ENCODE measurements at regions not wholly inside any gene's neighbourhood (a gene's known extent, or its start where the extent isn't known, plus 50 kb on each side); places are given as distances from the start of the nearest gene placed in this dataset.

GRCh38 chr2:156659694-156660093 lies 223.5 kb downstream of the GPD2 start:
- no peak for TF ChIP-seq MAX (IDR thresholded peaks at IDR 0.05)
- no peak for TF ChIP-seq ZBTB7A (IDR thresholded peaks at IDR 0.05; ENCODE audit: low read depth)
- TF ChIP-seq NFIC (IDR thresholded peaks at IDR 0.05): no peak
- TF ChIP-seq TCF12 (IDR thresholded peaks at IDR 0.05; ENCODE audit: low read depth): no peak
- no peak for TF ChIP-seq EGR1 (IDR thresholded peaks at IDR 0.05)
- no peak for TF ChIP-seq EP300 (IDR thresholded peaks at IDR 0.05; ENCODE audit: borderline replicate concordance)
- no peak for TF ChIP-seq CREB1 (IDR thresholded peaks at IDR 0.05; ENCODE audit: low read depth)
- TF ChIP-seq CEBPB (IDR thresholded peaks at IDR 0.05): no peak
- no peak for TF ChIP-seq USF1 (IDR thresholded peaks at IDR 0.05)

GRCh38 chr2:156663757-156664409 lies 227.7 kb downstream of the GPD2 start:
- TF ChIP-seq EP300 (IDR thresholded peaks at IDR 0.05; ENCODE audit: borderline replicate concordance) (no peak), RAD21 (IDR thresholded peaks at IDR 0.05; ENCODE audit: low read depth) (no peak), TAF1 (IDR thresholded peaks at IDR 0.05; ENCODE audit: low read depth) (no peak), CREB1 (IDR thresholded peaks at IDR 0.05; ENCODE audit: low read depth) (no peak), MAX (IDR thresholded peaks at IDR 0.05) (no peak), ZBTB7A (IDR thresholded peaks at IDR 0.05; ENCODE audit: low read depth) (no peak), FOXM1 (IDR thresholded peaks at IDR 0.05; ENCODE audit: borderline replicate concordance, low read depth) (no peak), REST (IDR thresholded peaks at IDR 0.05; ENCODE audit: low read depth) (no peak), EGR1 (IDR thresholded peaks at IDR 0.05) (no peak), TEAD4 (IDR thresholded peaks at IDR 0.05) (no peak), CEBPB (IDR thresholded peaks at IDR 0.05) (no peak), YY1 (IDR thresholded peaks at IDR 0.05; ENCODE audit: low read depth) (no peak), TCF12 (IDR thresholded peaks at IDR 0.05; ENCODE audit: low read depth) (no peak), NFIC (IDR thresholded peaks at IDR 0.05) (no peak), USF1 (IDR thresholded peaks at IDR 0.05) (no peak)

DNA sequence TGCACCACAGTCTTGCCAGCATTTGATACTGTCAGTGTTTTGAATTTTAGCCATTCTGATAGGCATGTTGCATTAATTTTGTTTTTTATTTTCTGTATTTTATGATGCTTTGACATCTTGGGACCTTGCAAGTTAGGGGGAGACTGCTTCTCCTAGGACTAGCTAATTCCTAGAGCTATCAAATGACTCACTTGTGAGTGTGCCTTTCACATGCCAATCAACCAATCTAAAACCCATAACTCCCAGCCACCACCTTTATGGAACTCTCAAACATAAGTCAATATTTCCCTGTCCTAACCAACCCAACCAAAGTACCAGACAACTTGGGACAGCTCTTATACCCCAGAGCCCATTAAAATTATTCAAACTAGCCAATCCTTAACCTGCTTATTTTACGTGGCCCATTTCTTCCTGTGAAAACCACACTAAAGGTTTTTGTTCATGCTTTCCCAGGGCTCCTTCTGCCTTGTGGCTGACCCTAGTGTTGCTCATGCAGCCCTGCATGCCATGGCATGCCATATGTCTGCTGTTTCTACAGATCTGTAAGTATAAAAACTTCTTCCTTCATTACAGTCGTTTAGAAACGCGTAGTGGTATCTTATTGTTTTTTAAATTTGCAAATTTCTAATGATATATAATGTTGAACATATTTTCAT lies 230.1 kb downstream of the GPD2 start:
- TF ChIP-seq REST (IDR thresholded peaks at IDR 0.05; ENCODE audit: low read depth): no peak
- TF ChIP-seq ZBTB7A (IDR thresholded peaks at IDR 0.05; ENCODE audit: low read depth): no peak
- no peak for TF ChIP-seq YY1 (IDR thresholded peaks at IDR 0.05; ENCODE audit: low read depth)
- TF ChIP-seq FOXM1 (IDR thresholded peaks at IDR 0.05; ENCODE audit: borderline replicate concordance, low read depth): no peak
- TF ChIP-seq TAF1 (IDR thresholded peaks at IDR 0.05; ENCODE audit: low read depth): no peak

DNA sequence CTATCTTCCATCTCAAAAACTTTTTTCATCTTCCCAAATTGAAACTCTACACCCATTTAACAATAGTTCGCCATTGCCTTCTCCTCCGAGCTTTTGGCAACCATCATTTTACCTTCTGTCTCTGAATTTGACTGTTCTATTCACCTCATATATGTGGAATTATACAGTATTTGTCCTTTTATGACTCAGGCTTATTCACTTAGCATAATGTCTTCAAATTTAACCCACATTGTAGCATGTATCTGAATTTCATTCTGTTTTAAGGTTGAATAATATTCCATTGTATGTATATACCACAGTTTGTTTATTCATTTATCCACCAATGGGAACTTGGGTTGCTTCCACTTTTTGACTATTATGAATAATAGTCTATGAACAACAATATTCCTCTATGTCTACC lies 233.9 kb downstream of the GPD2 start:
- TF ChIP-seq EP300 (IDR thresholded peaks at IDR 0.05; ENCODE audit: borderline replicate concordance) (no peak), TEAD4 (IDR thresholded peaks at IDR 0.05) (no peak), CREB1 (IDR thresholded peaks at IDR 0.05; ENCODE audit: low read depth) (no peak), ZBTB7A (IDR thresholded peaks at IDR 0.05; ENCODE audit: low read depth) (no peak), EGR1 (IDR thresholded peaks at IDR 0.05) (no peak), YY1 (IDR thresholded peaks at IDR 0.05; ENCODE audit: low read depth) (no peak), REST (IDR thresholded peaks at IDR 0.05; ENCODE audit: low read depth) (no peak), CEBPB (IDR thresholded peaks at IDR 0.05) (no peak), RAD21 (IDR thresholded peaks at IDR 0.05; ENCODE audit: low read depth) (no peak), TAF1 (IDR thresholded peaks at IDR 0.05; ENCODE audit: low read depth) (no peak)
